ENCODE measurements at regions not wholly inside any gene's neighbourhood (a gene's known extent, or its start where the extent isn't known, plus 50 kb on each side); places are given as distances from the start of the nearest gene placed in this dataset.

DNA sequence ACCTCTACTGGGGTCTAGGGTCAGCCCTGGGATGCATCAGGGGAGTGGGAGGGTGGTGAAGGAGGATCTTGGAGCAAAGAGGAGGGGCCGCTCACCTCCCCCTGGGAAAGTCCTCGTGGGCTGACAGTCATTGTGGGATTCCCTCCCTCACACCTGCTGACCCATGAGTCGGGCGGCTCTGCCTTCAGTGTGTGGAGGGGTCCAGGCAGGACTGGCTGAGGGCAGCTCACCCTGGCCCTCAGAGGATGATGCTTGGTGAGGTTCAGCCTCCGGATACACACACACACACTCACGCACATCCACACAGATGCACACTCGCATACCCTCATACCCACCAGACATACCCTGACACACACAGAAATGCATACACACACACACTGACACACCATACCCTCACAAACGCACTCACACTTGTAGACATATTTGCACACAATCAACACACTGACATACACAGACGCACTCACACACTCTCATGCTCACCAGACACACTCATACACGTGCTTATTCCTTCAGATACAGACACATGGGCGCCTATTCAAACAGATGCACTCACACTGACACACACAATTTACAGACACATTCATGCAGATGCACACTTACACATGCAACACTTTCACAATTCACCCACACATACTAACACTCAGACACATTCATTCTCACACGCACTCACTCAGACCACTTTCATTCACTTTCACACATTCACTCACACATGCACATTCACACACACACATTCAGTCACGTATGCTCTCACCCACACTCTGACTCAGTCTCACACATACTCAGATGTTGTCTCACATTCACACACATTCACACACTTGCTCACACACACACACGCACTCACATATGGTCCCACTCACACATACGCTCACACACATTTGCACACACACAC is 105.1 kb upstream of the RPL38 start:
- no peak for DNase-seq

DNA sequence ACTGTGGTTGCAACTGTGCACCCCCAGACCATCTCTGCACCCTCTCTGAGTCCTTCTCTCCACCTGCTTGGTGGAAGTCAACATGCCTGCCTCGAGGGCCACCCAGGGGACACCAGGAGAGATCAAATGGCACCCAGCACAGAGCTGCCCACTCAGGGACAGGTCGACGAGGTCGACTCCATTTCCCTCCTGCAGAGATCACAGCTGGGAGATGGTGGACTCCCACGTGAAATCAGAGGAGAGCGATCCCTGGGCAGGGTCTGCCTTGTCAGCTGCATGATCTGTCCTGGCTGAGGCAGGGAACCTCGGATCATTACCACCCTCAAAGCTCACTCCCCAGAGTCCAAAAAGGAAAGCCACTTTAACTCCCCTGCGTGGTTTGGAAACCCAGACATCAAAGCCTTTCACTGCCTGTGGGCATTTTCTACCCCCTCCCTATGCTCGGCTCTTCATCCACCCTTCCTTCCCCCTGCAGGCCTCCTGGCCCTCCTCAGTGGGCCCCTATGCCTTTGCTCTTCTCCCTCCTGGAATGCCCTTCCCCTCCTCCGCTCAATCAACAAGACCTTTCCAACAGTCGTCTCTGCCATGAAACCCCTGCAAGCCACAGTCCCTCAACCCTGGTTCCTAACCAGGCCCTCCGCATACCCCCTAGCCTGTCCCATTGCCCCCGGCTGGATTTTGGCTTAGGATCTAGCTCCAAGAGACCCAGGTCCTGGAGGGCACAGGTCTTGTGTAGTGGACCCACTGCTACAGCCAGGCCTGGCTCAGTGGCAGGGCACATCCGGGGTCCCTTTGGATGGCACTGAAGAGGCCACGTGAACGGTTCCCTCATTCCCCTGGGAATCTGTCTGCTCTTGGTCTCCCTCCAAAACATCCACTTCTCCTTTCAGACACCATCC is 103.8 kb upstream of the RPL38 start:
- DNase-seq = no peak

DNA sequence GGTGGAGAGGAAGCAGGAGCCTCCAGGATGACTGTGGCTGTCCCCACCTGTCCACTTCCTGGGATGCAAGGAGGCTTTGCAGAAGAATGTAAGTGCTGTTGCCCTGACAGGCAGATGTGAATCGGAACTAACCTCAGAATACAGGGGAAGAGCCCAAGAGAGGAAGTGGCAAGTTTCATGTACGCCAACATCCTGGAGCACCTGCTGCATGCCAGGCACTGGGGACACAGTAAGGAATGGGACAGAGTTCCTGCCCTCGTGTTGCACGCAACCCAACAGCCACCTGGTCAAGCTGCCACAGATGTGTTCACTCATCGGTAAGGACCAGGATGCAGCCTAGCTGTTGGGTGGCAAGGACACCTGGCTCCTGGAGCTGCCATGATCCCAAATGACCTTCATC is 98.6 kb upstream of the RPL38 start:
- no peak for DNase-seq

DNA sequence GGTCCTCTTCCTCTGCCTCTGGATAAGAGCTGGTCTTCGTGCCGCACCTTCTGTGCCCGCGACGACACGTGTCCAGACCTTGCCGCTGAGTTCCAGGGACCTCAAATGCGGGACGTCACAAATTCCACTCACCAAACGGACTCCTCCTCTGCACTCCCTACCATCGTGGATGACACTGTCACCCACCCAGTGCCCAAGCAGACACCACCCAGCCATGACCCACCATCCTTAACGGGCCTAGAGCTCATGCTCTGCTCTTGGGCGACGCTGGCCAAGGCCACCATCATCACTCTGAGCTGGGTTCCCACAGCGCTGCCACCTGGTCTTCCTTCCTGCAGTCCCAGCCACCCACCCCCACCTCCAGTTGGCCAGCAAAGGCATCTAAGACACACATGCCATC is 96.4 kb upstream of the RPL38 start:
- no peak for DNase-seq

DNA sequence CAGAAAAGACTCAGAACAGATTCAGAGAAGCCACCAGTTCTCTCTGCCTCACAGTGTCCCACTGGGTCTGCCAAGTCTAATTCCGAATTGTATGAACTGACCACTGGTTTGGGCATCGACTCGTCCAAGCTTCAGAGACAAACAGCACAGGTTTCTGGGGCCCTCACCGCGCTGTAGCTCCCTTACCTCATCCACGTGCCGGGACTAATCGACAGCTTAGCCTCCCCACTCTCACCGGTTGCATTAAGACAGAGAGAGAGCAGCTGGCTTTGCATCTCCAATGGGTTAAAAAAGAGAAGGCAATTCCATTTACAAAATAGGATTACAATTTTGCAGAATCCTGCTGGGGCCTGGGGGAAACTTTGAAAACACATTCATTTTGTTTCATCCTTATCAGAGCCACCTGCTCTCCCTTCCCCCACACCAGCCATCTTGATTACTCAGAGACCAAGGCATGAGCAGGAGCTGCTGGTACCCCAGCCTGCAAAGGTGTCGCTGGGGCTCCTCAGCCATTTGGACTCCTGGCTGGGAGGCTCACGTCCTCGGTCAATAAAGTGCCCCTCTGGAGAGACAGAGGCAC is 95.3 kb upstream of the RPL38 start:
- no peak for DNase-seq

DNA sequence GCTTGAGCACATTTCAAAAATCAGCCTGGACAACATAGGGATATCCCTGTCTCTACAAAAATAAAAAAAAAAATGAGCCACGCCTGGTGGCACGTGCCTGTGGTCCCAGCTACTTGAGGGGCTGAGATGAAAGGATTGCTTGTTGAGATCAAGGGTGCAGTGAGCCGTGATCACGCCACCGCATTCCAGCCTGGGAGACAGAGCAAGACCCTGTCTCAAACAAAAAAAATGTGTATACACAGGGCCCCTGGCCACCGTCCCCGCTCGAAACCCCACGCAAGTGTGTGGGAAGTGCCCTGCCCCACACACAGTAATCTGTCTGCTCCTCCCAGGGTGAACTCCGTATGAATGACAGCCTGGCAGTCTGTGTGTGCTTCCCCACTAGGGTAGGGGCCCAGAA is 93.0 kb upstream of the RPL38 start:
- DNase-seq = no peak

DNA sequence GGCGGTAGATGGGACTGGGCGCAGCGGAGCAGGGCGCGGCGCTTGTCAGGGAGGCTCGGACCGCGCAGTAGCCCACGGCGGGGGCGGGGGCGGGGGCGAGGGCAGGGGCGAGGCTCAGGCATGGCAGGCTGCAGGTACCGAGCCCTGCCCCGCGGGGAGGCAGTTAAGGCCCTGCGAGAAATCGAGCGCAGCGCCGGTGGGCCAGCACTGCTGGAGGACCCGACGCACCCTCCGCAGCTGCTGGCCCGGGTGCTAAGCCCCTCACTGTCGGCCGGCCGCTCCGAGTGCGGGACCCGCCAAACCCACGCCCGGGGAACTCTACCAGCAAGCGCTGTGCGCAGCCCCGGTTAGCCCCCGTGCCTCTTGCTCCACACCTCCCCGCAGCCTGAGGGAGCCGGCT is 90.2 kb upstream of the RPL38 start:
- no peak for DNase-seq

DNA sequence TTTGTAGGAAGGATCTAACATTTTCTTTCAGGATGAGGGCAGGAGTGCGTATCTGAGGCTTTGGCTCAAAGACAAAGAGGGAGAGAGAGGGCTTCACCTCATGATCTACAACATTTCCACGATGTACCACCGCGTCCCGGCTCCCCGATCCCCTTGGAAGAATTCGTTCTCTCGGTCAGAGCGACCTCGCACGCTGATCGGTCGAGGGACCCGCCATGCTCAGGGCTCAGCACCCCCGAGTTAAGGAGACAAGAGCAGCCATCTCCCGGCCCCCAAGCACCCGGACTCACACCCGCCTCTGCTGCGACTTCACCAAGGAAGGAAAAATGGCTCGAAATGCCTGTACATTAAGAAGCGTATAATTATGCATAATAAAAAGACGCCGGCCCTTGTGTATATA is 89.5 kb upstream of the RPL38 start:
- no peak for DNase-seq

DNA sequence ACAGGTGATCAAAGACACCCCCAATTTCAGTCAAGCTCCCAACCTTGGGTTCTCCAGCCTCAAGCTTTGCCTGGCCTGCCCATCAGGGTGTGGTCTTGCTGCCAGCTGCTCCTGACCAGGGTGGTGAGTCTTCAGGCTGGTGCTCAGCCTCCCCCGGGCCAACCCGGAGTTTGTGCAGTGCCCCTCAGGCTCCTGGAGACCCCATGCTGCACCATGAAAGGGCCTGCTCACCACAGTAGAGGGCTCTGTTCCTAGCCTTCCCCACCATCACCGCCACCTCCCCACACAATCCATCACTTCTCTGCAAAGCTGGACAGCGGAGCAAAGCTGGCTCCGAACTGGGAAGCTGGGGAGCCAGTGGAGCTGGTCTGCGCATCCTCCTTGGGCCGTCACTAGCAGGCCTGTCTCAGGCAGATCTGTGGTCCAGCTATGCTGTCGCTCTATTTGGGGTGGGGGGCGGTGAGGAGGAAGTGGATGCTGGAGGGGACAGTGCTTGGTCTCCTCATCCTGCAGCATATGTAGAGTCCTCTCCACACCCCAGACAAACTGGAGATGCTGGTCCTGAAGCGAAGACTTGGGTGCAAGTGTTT is 88.5 kb upstream of the RPL38 start:
- DNase-seq = no peak

DNA sequence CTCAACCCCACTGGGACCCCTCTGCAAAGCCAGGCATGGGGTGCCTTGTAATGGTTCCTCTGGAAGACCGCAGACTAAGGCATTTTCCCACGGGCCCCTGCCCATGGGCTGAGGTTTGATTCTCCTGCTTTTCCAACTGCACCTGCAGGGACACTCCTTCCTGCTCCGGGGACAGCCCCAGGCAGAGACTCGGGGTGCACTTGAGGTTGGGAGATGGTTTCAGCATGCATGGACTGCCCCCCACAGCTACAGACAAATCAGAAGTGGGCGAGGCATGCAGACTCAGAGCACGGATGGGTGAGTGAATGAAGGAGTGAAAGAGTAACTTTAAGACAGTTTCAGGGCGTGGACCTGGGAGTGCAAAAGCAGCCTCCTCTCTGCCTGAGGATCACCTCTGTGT is 87.9 kb upstream of the RPL38 start:
- DNase-seq = no peak

DNA sequence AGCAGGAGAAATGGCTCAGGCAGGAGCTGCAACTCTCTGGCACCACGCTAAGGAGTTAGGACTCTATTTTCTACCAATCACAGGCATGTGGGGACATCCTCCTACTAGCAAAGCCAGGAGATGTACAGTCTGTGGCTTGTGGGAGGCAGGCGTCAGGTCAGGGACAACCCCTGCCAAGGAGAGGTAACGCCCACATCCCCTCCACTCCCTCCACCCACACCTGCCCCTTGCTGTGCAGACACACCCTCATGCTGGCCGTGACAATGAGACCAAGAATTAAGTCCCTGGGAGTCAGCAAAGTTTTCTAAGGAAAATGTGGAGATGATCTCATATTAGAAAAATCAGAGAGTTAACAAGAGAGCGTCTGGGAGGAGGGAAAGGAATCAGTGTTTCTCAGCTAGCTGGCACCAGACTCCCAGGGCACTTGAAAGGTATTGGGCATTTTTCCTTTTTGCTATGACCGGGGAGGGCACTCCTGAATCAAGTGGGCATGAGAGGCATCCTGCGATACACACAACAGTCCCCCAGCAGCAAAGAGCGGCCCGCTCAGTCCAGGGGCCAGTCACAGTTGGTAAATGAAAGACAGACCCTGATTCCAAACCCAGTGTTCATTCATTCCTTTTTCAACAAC is 87.3 kb upstream of the RPL38 start:
- DNase-seq = no peak

DNA sequence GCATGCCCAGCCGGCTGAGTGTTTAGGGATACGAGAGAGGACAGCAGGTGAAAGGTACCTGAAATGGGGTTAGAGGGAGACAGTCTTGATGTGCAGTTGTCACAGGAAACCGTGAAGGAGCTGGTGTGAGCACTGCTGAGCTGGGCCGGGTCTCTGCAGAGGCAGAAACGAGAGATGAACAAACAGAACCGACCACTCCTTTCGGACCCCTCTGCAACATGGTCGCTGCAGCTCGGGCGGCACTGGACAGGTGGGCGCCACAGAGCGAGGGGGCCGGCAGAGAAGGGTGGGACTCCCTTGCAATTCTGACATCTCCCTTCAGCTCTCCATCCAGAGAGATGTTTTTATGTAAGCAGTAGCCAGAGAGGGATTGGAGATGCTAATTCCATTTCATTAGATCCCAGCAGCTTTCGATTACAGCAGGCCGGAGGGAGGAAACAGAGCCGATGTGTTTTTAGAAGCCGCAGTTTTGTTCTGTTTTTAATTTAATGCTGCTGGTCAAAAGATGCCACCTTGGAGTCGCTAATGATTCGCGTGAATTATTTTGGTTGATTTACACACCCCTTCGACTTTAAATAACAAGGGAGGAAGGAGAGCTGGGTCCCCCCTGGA is 86.3 kb upstream of the RPL38 start:
- no peak for DNase-seq

DNA sequence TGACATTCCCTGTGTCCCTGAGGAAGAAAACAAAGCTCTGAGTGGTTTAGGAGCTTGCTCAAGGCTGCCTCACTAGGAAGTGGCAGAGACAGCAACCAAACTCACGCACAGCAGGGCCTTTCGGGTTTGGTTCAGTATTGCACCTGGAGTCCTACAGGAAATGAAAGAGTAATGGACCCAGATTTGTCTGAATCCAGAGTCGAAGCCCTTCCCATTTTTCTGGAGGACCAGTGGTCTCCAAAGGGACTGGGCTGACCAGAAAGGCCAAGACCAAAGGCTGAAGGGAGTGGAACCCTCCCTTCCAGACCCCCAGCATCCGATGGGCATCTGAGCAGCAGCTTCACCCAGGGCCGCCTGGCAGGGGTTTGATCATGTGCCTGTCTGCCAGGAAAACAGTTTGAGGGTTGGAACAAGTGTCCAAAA is 85.5 kb upstream of the RPL38 start:
- no peak for DNase-seq

DNA sequence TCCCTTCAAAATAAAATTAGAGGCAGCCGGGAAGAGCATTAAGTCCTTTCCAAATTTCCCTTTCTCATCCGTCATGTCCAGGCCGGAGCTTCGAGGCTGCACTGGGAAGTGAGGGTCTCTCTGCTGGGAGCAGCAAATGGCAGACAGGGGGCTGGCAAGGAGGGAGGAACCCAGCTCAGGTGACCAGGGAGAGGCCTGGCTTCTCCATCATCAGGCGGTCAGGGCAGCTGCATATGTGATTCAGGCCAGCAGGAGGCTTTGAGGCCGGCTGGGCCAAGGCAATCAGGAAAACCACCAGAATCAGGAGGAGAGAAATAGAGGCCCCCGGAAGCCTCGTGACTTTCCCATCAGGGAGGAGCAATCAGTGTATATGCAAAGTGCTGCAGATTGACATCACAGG is 85.0 kb upstream of the RPL38 start:
- DNase-seq = no peak

DNA sequence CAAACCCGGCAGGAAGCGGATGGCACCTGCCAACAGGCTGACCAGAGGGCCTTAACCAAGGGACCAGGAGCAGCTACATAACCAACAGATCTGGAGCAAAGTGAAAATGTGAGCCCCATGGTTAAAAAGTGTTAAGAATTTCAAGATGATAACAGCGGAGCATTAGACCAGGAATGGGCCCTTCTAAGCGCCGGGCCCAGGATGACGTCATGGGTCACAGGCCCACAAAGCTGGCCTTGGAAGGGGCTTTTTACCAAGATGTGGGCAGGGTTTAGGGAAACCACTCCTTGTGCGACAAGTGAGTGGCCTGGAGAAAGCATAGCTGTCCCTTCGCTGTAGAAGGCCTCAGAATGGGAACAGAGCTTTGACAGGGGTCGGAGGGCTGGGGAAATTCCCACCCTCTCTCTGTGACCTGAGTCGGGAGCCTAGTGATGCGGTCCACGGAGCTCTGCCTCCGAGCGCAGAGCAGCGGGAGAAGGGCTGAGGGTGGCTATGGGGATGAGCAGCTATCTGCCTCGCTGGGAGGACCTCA is 84.4 kb upstream of the RPL38 start:
- no peak for DNase-seq

DNA sequence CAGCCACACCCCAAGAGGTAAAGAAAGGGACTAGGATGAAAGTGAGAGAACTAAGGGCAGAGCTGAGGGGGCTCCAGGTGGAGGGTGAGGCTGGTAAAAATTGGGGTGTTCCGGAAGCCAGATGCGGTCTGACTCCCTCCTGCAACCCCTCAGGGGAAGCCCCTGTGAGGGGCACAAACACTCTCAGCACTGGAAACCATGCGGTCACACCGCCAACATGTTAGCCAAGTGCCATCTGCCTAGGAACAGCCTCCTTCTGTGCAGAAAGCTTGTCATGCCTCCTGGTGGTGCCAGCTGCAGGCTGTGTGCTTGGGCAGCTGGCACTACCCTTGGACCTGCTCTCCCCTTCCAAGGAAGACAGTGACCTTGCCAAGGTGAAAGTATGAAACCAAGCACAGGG is 83.5 kb upstream of the RPL38 start:
- no peak for DNase-seq

DNA sequence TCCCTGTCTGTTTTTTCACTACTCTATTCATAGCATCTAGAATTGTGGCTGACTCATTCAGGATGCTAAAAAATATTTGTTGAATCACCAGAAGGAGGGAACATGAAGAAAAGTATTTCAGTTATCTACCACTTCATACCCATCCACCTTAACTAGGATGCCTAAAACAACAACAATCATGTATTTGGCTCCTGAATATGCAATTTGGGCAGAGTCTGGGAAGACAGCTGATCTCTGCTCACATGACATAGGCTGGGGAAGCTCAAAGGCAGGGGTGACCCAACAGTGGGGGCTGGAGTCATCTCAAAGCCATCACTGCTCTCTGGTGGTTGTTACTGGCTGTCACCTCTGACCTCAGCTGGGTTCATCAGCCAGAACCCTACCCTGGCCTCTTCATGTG is 80.1 kb upstream of the RPL38 start:
- DNase-seq = no peak

DNA sequence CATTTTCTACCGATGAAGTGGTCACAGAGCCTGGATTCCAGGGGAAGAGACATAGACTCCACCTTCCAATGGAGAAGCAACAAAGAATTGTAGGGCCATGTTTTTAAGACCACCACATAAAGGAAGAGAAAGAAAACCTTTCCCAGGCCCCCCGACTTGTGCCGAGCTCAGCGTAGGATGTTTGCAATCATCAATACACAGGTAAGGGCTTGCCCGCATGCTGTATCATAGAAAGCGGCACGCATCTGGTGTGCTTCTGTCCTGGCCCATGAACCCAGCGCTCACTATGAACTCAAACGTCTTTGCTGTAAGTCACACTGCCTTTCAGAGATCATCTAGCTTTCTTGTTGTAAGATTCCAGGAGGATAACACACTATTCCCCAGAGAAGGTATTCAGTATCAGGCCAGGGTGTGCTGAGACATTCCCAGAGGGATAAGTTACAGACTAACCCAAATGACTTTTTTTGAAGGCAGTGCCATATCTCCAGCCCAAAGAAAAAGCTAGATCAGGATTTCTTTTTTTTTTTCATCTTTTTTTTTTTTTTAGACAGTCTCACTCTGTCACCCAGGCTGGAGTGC is 79.5 kb upstream of the RPL38 start:
- DNase-seq = no peak

DNA sequence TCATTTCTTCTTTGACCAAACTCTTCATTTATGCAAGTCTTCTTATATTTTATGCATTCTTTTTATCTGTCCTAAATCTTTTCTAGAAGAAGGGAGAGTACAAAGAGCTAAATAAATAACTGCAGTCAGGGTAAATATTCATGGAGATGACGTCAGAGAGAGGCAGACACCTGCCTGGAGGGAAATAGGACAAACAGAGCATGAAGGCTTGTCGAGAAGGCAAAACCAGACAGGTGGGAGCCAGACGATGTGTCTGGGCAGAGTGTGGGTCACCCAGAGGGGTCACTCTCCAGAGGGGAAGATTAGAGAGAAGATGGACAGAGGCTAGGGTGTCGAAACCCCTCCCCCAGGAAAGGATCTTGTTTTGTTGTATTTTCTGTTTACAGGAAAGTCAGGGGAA is 78.3 kb upstream of the RPL38 start:
- no peak for DNase-seq

DNA sequence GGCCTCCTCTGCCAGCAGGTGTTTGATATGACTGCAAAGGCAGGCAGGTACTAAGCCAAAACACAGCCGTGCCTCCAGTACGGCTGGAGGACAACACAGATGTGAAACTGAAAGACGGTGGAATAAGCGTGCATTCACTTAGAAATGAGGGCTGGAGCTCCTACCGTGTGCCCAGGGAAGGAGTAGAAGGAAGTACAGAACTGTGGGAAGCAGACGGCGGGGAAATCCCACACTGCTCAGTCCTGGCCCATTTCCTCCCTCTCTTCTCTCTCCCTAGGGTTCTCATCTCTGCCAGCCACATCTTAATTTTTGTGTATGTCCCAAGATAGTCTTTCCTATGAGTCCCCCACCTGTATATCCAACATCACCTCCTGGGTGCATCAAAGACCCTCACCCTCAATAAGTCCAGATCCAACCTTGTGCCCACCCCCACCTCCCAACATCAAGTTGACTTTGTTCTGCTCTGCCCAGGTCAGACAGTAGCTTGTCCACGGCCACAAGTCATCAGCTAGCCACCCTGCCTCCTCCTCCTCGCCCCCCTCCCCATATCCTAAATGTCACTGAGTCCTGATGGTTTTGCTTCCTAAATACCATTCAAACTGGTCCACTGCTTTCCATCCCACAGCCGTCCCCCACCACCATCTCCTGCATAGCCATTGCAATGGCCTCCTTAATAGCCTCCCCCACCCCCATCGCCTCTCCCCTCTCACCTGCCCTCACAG is 77.1 kb upstream of the RPL38 start:
- DNase-seq = no peak

DNA sequence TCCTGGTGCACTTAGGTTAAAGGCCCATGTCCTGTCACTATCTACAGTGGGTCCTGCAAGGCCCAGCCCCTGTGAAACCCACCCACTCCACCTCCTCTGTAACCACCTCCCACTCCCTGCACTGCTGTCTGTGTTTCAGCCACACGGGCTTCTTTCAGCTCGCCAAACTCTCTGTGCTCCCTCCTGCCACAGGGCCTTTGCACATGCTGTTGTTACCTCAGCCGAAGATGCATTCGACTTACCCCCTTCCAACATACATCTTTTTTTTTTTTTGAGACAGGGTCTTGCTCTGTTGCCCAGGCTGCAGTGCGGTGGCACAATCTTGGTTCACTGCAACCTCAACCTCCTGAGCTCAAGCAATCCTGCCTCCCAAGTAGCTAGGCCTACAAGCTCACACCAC is 76.5 kb upstream of the RPL38 start:
- DNase-seq = no peak

All from stimulated activated CD4-positive, alpha-beta T cell treated with anti-CD3 and anti-CD28 coated beads, Interleukin-1b, Interleukin-23, amount 100 ng/mL, for 48 hours (primary cell).